Endothelial cell of umbilical vein (primary cell): ENCODE measurements at regions not wholly inside any gene's neighbourhood (a gene's known extent, or its start where the extent isn't known, plus 50 kb on each side); places are given as distances from the start of the nearest gene placed in this dataset.

Source experiments
- BruUV-seq: library from RNA; stranded (reverse); fragments of 400-500 nt; replicated peaks from 2 replicates; lab custom pipeline; 2021; lab: Mats Ljungman, UMichigan
- CTCF ChIA-PET: fragments of 300-600, 350-600 bp; sonication (Branson Sonifier 250); formaldehyde crosslinking; loops from one replicate; lab custom pipeline; 2021; ENCODE audit warnings: antibody characterized with exemption, inconsistent platforms; lab: Charles Lee
- POLR2A ChIA-PET: fragments of 300-600, 350-600 bp; sonication (Branson Sonifier 250); formaldehyde crosslinking; loops from one replicate; lab custom pipeline; 2021; ENCODE audit warnings: antibody characterized with exemption, inconsistent platforms; lab: Charles Lee
- DNase-seq: peaks from one replicate; pipeline ENCODE4 v3.0.0-alpha.2; 2011; ENCODE audit warnings: low read depth, low spot score
- FAIRE-seq: peaks from 2 replicates; lab custom pipeline; 2011; peaks lifted over from hg19 to GRCh38; lab: Jason Lieb, UNC
- H2AFZ ChIP-seq: 2 replicates; pipeline ENCODE4 v1.6.0; 2012; ENCODE audit warnings: low read depth, low read length, control low read depth, inconsistent platforms
- H3K27ac ChIP-seq: 2 replicates; pipeline ENCODE4 v1.5.1; 2011; ENCODE audit warnings: low read depth, mild to moderate bottlenecking, control low read depth, low read length, moderate library complexity; ENCODE audit not compliant: insufficient read depth
- H3K27me3 ChIP-seq, 2 experiments: 2 replicates each; pipeline versions ENCODE4 v1.6.0 to v1.6.1; 2011; ENCODE audit warnings: low read length in 2 of 2, mixed read lengths in 1 of 2; ENCODE audit not compliant: control insufficient read depth in 2 of 2, insufficient read depth in 2 of 2
- H3K36me3 ChIP-seq, 2 experiments: 2 replicates in 1 of 2; 3 replicates in 1 of 2; pipeline ENCODE4 v1.5.1; 2011; ENCODE audit warnings: low read length in 2 of 2, mild to moderate bottlenecking in 1 of 2, moderate library complexity in 1 of 2; ENCODE audit not compliant: control insufficient read depth in 2 of 2, insufficient read depth in 2 of 2; ENCODE audit errors: extremely low read depth in 1 of 2
- H3K4me1 ChIP-seq: 3 replicates; pipeline ENCODE4 v1.5.1; 2011; ENCODE audit warnings: mild to moderate bottlenecking, low read length; ENCODE audit not compliant: control insufficient read depth, insufficient read depth; ENCODE audit errors: extremely low read depth
- H3K4me2 ChIP-seq: 2 replicates; pipeline ENCODE4 v1.6.1; 2011; ENCODE audit warnings: low read length, control low read depth, mixed read lengths; ENCODE audit not compliant: insufficient read depth
- H3K4me3 ChIP-seq, 3 experiments: fragments of 200-600 bp in 1 of 3; sonication (generic), shearing (Covaris generic) in 1 of 3; replicated peaks in 1 of 3; 2 replicates each; pipeline ENCODE4 v1.5.1; 2011 to 2016; ENCODE audit warnings: control low read depth in 3 of 3, low read length in 3 of 3, mild to moderate bottlenecking in 2 of 3, inconsistent platforms in 1 of 3, low read depth in 1 of 3, moderate library complexity in 1 of 3; ENCODE audit not compliant: insufficient read depth in 1 of 3
- H3K79me2 ChIP-seq: 2 replicates; pipeline ENCODE4 v1.6.0; 2012; ENCODE audit warnings: low read length, inconsistent platforms; ENCODE audit not compliant: control insufficient read depth, insufficient read depth
- H3K9ac ChIP-seq: replicated peaks from 2 replicates; pipeline ENCODE3; 2011; ENCODE audit warnings: low read length, control low read depth; ENCODE audit not compliant: insufficient read depth; ENCODE audit errors: extremely low read depth
- H3K9me1 ChIP-seq: replicated peaks from 3 replicates; pipeline ENCODE4 v1.6.0; 2011; ENCODE audit warnings: mild to moderate bottlenecking, low read length; ENCODE audit not compliant: control insufficient read depth, insufficient read depth; ENCODE audit errors: extremely low read depth
- H3K9me3 ChIP-seq: replicated peaks from 2 replicates; pipeline ENCODE4 v1.5.1; 2012; ENCODE audit warnings: low read length, inconsistent platforms; ENCODE audit not compliant: control insufficient read depth, insufficient read depth
- H4K20me1 ChIP-seq: replicated peaks from 2 replicates; pipeline ENCODE3; 2011; ENCODE audit warnings: mild to moderate bottlenecking, low read length; ENCODE audit not compliant: control insufficient read depth, insufficient read depth; ENCODE audit errors: extremely low read depth
- EZH2 ChIP-seq: IDR thresholded peaks from 2 replicates; pipeline ENCODE4 v1.6.1; 2012; ENCODE audit warnings: borderline replicate concordance, low read depth, mild to moderate bottlenecking, moderate library complexity, low read length, inconsistent platforms; ENCODE audit not compliant: severe bottlenecking
- FOS ChIP-seq: IDR thresholded peaks from 2 replicates; pipeline ENCODE4 v1.6.1; 2011; ENCODE audit warnings: mild to moderate bottlenecking, low read length, moderate library complexity, borderline replicate concordance; ENCODE audit not compliant: insufficient read depth
- GATA2 ChIP-seq: IDR thresholded peaks from 2 replicates; pipeline ENCODE4 v1.7.0; 2011; ENCODE audit warnings: low read depth, mild to moderate bottlenecking, moderate library complexity, mixed read lengths, low read length; ENCODE audit not compliant: insufficient read length, insufficient read depth
- JUN ChIP-seq: IDR thresholded peaks from 2 replicates; pipeline ENCODE4 v1.6.1; 2011; ENCODE audit warnings: borderline replicate concordance, low read depth; ENCODE audit not compliant: insufficient read length, insufficient read depth
- MYC ChIP-seq: IDR thresholded peaks from one replicate; pipeline ENCODE4 v1.6.1; 2011; ENCODE audit warnings: mild to moderate bottlenecking, low read depth, low read length
- POLR2A ChIP-seq: IDR thresholded peaks from 2 replicates; pipeline ENCODE4 v1.6.1; 2012; ENCODE audit warnings: low read depth, mild to moderate bottlenecking, control low read depth, low read length
- POLR2AphosphoS5 ChIP-seq: IDR thresholded peaks from 2 replicates; pipeline ENCODE4 v1.6.1; 2012; ENCODE audit warnings: low read depth, mild to moderate bottlenecking, control low read depth, low read length, moderate library complexity; ENCODE audit not compliant: insufficient read depth
- dilution Hi-C: fragments of 300-500 bp; cut with MboI; formaldehyde crosslinking; loops from one replicate; pipeline ENCODE4 v1.15.0; 2019; ENCODE audit warnings: low sequenced_read_pairs; ENCODE audit not compliant: extremely low pct_ligation_motif_present
- intact Hi-C: fragments of 100-400 bp; cut with micrococcal nuclease; formaldehyde crosslinking; loops from one replicate; pipeline ENCODE4 v1.10.0; 2022
- TF ChIP-seq, protein P1 (sequence below): IDR thresholded peaks from 2 replicates; pipeline ENCODE4 v1.6.1; 2011; ENCODE audit not compliant: insufficient read depth, insufficient read length
- TF ChIP-seq, protein P2 (sequence below), 2 donors: IDR thresholded peaks; 1 replicate in 1 of 2; 2 replicates in 1 of 2; pipeline ENCODE4 v1.5.1; 2011; ENCODE audit warnings: low read length in 2 of 2, mild to moderate bottlenecking in 2 of 2, moderate library complexity in 2 of 2, control low read depth in 1 of 2, inconsistent platforms in 1 of 2, low read depth in 1 of 2; ENCODE audit not compliant: insufficient read depth in 1 of 2; ENCODE audit errors: extremely low read depth in 1 of 2

DNA sequence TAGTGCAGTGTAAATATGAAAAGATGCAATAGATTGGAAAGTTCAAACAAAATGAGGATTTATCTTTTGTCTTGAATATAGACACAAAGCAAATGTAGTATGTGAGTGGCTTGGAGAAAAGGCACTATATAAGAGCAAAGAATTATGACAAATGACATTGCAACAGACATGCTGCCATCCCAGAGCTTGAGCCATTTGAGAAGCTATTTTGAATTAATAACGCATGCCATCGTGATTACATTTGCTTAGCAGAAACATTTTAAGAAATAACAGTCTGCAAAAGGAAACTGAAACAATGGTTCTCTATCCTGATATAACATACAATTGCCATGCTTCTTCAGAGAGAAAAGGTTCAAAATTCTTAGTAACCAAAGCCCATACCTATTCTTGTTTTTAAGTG, 677.1 kb downstream of the ZEB2 start:
- dilution Hi-C loops, result no loop called here
- H3K9ac ChIP-seq, result no peak overlapping the region
- H3K9me1 ChIP-seq, result no peaks in the 10 kb centered on the region
- DNase-seq (no peak), FAIRE-seq (no peak)
- H3K9me3 ChIP-seq, result no peaks in the 10 kb centered on the region
- no peaks in the 10 kb centered on the region for H3K36me3 ChIP-seq
- H4K20me1 ChIP-seq, result no peaks in the 10 kb centered on the region
- H3K27ac ChIP-seq, result no peak overlapping the region
- H2AFZ ChIP-seq, result no peak overlapping the region
- ChIA-PET POLR2A (no interaction called here), CTCF (no interaction called here)
- no peaks in the 10 kb centered on the region for H3K4me1 ChIP-seq
- intact Hi-C loops, result loop anchor here (5.0 kb wide), 1 partner anchor 679 kb away; the partner anchor contains the start of gene ZEB2
- H3K27me3 ChIP-seq, result peaks cover 0 to 1% of the 10 kb centered on the region in 2 experiments
- H3K4me3 ChIP-seq, result no peak overlapping the region
- no TSS peak for BruUV-seq
- H3K4me2 ChIP-seq, result no peak overlapping the region
- no peak for TF ChIP-seq EZH2
- no peak for TF ChIP-seq FOS
- TF ChIP-seq, protein P1, sequence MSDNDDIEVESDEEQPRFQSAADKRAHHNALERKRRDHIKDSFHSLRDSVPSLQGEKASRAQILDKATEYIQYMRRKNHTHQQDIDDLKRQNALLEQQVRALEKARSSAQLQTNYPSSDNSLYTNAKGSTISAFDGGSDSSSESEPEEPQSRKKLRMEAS, result no peak
- no peak for TF ChIP-seq POLR2A
- no peak for TF ChIP-seq JUN
- no peak for TF ChIP-seq POLR2AphosphoS5
- TF ChIP-seq GATA2, result no peak
- no peak for TF ChIP-seq MYC
- TF ChIP-seq, protein P2, sequence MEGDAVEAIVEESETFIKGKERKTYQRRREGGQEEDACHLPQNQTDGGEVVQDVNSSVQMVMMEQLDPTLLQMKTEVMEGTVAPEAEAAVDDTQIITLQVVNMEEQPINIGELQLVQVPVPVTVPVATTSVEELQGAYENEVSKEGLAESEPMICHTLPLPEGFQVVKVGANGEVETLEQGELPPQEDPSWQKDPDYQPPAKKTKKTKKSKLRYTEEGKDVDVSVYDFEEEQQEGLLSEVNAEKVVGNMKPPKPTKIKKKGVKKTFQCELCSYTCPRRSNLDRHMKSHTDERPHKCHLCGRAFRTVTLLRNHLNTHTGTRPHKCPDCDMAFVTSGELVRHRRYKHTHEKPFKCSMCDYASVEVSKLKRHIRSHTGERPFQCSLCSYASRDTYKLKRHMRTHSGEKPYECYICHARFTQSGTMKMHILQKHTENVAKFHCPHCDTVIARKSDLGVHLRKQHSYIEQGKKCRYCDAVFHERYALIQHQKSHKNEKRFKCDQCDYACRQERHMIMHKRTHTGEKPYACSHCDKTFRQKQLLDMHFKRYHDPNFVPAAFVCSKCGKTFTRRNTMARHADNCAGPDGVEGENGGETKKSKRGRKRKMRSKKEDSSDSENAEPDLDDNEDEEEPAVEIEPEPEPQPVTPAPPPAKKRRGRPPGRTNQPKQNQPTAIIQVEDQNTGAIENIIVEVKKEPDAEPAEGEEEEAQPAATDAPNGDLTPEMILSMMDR (IDR thresholded peaks at IDR 0.05; ENCODE audit: extremely low read depth in 1 of 2, insufficient read depth in 1 of 2, low read depth in 1 of 2, low read length in 2 of 2), result no peak
- no peaks in the 10 kb centered on the region for H3K79me2 ChIP-seq
